ENCODE measurements at regions not wholly inside any gene's neighbourhood (a gene's known extent, or its start where the extent isn't known, plus 50 kb on each side); places are given as distances from the start of the nearest gene placed in this dataset.

- Histone ChIP-seq H3K79me2 (ENCODE audit: control insufficient read depth, insufficient read depth, low read length) (no peaks in the 10 kb centered on the region), H3K4me1 (ENCODE audit: control insufficient read depth, extremely low read depth, insufficient read depth, low read length) (no peaks in the 10 kb centered on the region), H4K20me1 (ENCODE audit: control insufficient read depth, extremely low read depth, insufficient read depth, low read length) (no peaks in the 10 kb centered on the region), H3K4me2 (ENCODE audit: extremely low read depth, insufficient read depth, low read length) (no peak overlapping the region), H3K4me3 (replicated peaks in 1 of 4; ENCODE audit: control extremely low read depth in 1 of 4, insufficient read depth in 1 of 4, low read depth in 3 of 4, low read length in 4 of 4) (no peak overlapping the region), H3K27ac (ENCODE audit: insufficient read depth, low read length) (no peak overlapping the region), H3K27me3 (ENCODE audit: control insufficient read depth, insufficient read depth, low read length) (no peaks in the 10 kb centered on the region), H2AFZ (ENCODE audit: low read length) (no peak overlapping the region), H3K9me3 (ENCODE audit: control insufficient read depth, insufficient read depth, low read depth, low read length) (no peaks in the 10 kb centered on the region), H3K36me3 (ENCODE audit: control insufficient read depth, insufficient read depth, low read length) (no peaks in the 10 kb centered on the region), H3K9ac (ENCODE audit: insufficient read depth, low read length) (no peak overlapping the region)
- no peak for DNase-seq (ENCODE audit: low read depth in 2 of 2)
- TF ChIP-seq CTCF (conservative IDR thresholded peaks at IDR 0.05 in 1 of 2, IDR thresholded peaks at IDR 0.05 in 1 of 2; ENCODE audit: low read depth in 1 of 2, low read length in 2 of 2) (no peak), EZH2 (IDR thresholded peaks at IDR 0.05; ENCODE audit: low read length, missing control alignments) (no peak)
These were observed 349.6 kb upstream of the MPDZ start for GRCh38 chr9:13629067-13629466.

- H3K9ac ChIP-seq (ENCODE audit: insufficient read depth, low read length), result no peak overlapping the region
- TF ChIP-seq CTCF (conservative IDR thresholded peaks at IDR 0.05 in 1 of 2, IDR thresholded peaks at IDR 0.05 in 1 of 2; ENCODE audit: low read depth in 1 of 2, low read length in 2 of 2), result no peak
- TF ChIP-seq EZH2 (IDR thresholded peaks at IDR 0.05; ENCODE audit: low read length, missing control alignments), result no peak
These were observed 349.0 kb upstream of the MPDZ start for GRCh38 chr9:13628526-13628925.

GRCh38 chr9:13627502-13627901 lies 348.0 kb upstream of the MPDZ start:
- Histone ChIP-seq H3K4me3 (replicated peaks in 1 of 4; ENCODE audit: control extremely low read depth in 1 of 4, insufficient read depth in 1 of 4, low read depth in 3 of 4, low read length in 4 of 4) (no peak overlapping the region), H4K20me1 (ENCODE audit: control insufficient read depth, extremely low read depth, insufficient read depth, low read length) (no peaks in the 10 kb centered on the region), H3K9ac (ENCODE audit: insufficient read depth, low read length) (no peak overlapping the region), H2AFZ (ENCODE audit: low read length) (no peak overlapping the region), H3K79me2 (ENCODE audit: control insufficient read depth, insufficient read depth, low read length) (no peaks in the 10 kb centered on the region), H3K36me3 (ENCODE audit: control insufficient read depth, insufficient read depth, low read length) (no peaks in the 10 kb centered on the region), H3K4me2 (ENCODE audit: extremely low read depth, insufficient read depth, low read length) (no peak overlapping the region), H3K27me3 (ENCODE audit: control insufficient read depth, insufficient read depth, low read length) (no peaks in the 10 kb centered on the region), H3K27ac (ENCODE audit: insufficient read depth, low read length) (no peak overlapping the region), H3K9me3 (ENCODE audit: control insufficient read depth, insufficient read depth, low read depth, low read length) (no peaks in the 10 kb centered on the region), H3K4me1 (ENCODE audit: control insufficient read depth, extremely low read depth, insufficient read depth, low read length) (no peaks in the 10 kb centered on the region)
- DNase-seq (ENCODE audit: low read depth in 2 of 2), result no peak
- TF ChIP-seq EZH2 (IDR thresholded peaks at IDR 0.05; ENCODE audit: low read length, missing control alignments) (no peak), CTCF (conservative IDR thresholded peaks at IDR 0.05 in 1 of 2, IDR thresholded peaks at IDR 0.05 in 1 of 2; ENCODE audit: low read depth in 1 of 2, low read length in 2 of 2) (no peak)

More at GRCh38 chr9:13628526-13628925, 349.0 kb upstream of the MPDZ start:
- Histone ChIP-seq H3K27me3 (ENCODE audit: control insufficient read depth, insufficient read depth, low read length) (no peaks in the 10 kb centered on the region), H3K36me3 (ENCODE audit: control insufficient read depth, insufficient read depth, low read length) (no peaks in the 10 kb centered on the region), H3K79me2 (ENCODE audit: control insufficient read depth, insufficient read depth, low read length) (no peaks in the 10 kb centered on the region), H3K27ac (ENCODE audit: insufficient read depth, low read length) (no peak overlapping the region), H3K4me3 (replicated peaks in 1 of 4; ENCODE audit: control extremely low read depth in 1 of 4, insufficient read depth in 1 of 4, low read depth in 3 of 4, low read length in 4 of 4) (no peak overlapping the region), H3K4me2 (ENCODE audit: extremely low read depth, insufficient read depth, low read length) (no peak overlapping the region), H3K4me1 (ENCODE audit: control insufficient read depth, extremely low read depth, insufficient read depth, low read length) (no peaks in the 10 kb centered on the region), H4K20me1 (ENCODE audit: control insufficient read depth, extremely low read depth, insufficient read depth, low read length) (no peaks in the 10 kb centered on the region), H2AFZ (ENCODE audit: low read length) (no peak overlapping the region), H3K9me3 (ENCODE audit: control insufficient read depth, insufficient read depth, low read depth, low read length) (no peaks in the 10 kb centered on the region)
- DNase-seq (ENCODE audit: low read depth in 2 of 2), result peak; percentile 21 to 48
